DOHH2 (cell line): ENCODE measurements at regions not wholly inside any gene's neighbourhood (a gene's known extent, or its start where the extent isn't known, plus 50 kb on each side); places are given as distances from the start of the nearest gene placed in this dataset.

ENCODE experiments used
- EZH2phosphoT487 ChIP-seq: fragments of 200-600 bp; sonication (generic); IDR thresholded peaks from 2 replicates; pipeline ENCODE4 v1.6.1; 2017; ENCODE audit warnings: borderline replicate concordance, mild to moderate bottlenecking, antibody characterized with exemption, low read length, moderate library complexity, mixed read lengths
- TF ChIP-seq, protein P1 (sequence below): fragments of 200-600 bp; sonication (generic); IDR thresholded peaks from one replicate; pipeline ENCODE4 v1.5.1; 2014; ENCODE audit warnings: antibody characterized with exemption, mild to moderate bottlenecking, low read depth, low read length; ENCODE audit not compliant: poor library complexity, severe bottlenecking

DNA sequence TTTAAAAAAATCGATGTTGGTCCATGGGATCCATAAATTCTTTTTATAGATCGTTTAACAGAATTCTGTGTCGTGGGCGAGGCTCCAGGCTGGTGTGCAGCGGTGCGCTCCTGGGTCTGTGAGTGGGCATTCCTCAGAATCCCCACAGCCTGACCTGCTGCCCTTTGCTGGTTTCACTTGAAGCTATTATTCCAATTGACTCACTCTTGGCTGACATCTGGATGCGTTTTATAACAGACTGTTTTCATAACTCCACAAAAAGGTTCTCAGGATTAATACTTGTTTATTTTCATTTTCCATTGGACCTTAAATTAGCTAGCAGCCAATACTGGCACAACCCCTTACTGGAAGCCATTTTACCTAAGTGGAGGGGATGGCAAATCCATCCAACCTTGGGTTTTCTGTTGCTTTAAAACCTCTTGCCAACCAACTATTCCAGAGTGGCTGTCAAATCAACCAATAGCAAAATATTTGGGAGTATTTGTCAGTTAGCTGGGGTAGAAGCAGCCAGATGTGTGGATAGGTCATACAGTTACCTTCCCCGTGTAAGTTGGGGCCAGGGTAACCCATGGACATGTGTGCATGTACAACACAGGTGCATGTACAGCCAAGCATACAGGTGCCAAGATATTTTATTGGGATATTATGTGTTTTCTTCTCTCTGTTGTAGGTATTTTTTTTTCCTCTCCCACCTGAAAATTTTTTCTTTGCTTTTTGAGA is 160.7 kb upstream of the ZNF32 start:
- TF ChIP-seq, protein P1, sequence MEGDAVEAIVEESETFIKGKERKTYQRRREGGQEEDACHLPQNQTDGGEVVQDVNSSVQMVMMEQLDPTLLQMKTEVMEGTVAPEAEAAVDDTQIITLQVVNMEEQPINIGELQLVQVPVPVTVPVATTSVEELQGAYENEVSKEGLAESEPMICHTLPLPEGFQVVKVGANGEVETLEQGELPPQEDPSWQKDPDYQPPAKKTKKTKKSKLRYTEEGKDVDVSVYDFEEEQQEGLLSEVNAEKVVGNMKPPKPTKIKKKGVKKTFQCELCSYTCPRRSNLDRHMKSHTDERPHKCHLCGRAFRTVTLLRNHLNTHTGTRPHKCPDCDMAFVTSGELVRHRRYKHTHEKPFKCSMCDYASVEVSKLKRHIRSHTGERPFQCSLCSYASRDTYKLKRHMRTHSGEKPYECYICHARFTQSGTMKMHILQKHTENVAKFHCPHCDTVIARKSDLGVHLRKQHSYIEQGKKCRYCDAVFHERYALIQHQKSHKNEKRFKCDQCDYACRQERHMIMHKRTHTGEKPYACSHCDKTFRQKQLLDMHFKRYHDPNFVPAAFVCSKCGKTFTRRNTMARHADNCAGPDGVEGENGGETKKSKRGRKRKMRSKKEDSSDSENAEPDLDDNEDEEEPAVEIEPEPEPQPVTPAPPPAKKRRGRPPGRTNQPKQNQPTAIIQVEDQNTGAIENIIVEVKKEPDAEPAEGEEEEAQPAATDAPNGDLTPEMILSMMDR, result no peak
- TF ChIP-seq EZH2phosphoT487, result no peak
